Rectal smooth muscle tissue (tissue), 1 donor: ENCODE measurements at regions not wholly inside any gene's neighbourhood (a gene's known extent, or its start where the extent isn't known, plus 50 kb on each side); places are given as distances from the start of the nearest gene placed in this dataset.
A peak's percentile ranks its signal among the peaks of the same experiment; 100 is the strongest.
"Not testable (repeated sequence)": the region's sequence is repeated elsewhere in the genome, so short reads cannot be mapped to it uniquely, and the experiment has no call there.

Experiments used
- H3K27ac ChIP-seq: one replicate; pipeline ENCODE4 v1.7.0; 2013; ENCODE audit warnings: low read depth, low read length, inconsistent platforms
- H3K27me3 ChIP-seq: one replicate; pipeline ENCODE4 v1.7.0; 2013; ENCODE audit warnings: low read length; ENCODE audit not compliant: control insufficient read depth, insufficient read depth
- H3K36me3 ChIP-seq: one replicate; pipeline ENCODE4 v1.7.0; 2013; ENCODE audit warnings: low read length; ENCODE audit not compliant: control insufficient read depth, insufficient read depth
- H3K4me1 ChIP-seq: one replicate; pipeline ENCODE4 v1.7.0; 2013; ENCODE audit warnings: low read length; ENCODE audit not compliant: control insufficient read depth, insufficient read depth
- H3K4me3 ChIP-seq: one replicate; pipeline ENCODE4 v1.7.0; 2013; ENCODE audit warnings: low read length
- H3K9ac ChIP-seq: one replicate; pipeline ENCODE4 v1.7.0; 2013; ENCODE audit warnings: low read length

- no peak overlapping the region for H3K27ac ChIP-seq
- H3K27me3 ChIP-seq, result no peaks in the 10 kb centered on the region
- no peak overlapping the region for H3K9ac ChIP-seq
- H3K36me3 ChIP-seq, result no peaks in the 10 kb centered on the region
- H3K4me1 ChIP-seq, result no peaks in the 10 kb centered on the region
- no peak overlapping the region for H3K4me3 ChIP-seq
These were observed 478.8 kb upstream of the HSF2 start for GRCh38 chr6:121920616-121921015.

GRCh38 chr6:121925024-121925423, 474.4 kb upstream of the HSF2 start:
- Histone ChIP-seq H3K36me3 (no peaks in the 10 kb centered on the region), H3K9ac (no peak overlapping the region), H3K4me1 (no peaks in the 10 kb centered on the region), H3K27ac (no peak overlapping the region), H3K27me3 (no peaks in the 10 kb centered on the region), H3K4me3 (no peak overlapping the region)

- H3K27ac ChIP-seq, result no peak overlapping the region
- no peak overlapping the region for H3K9ac ChIP-seq
These were observed 473.8 kb upstream of the HSF2 start for GRCh38 chr6:121925534-121926255.

GRCh38 chr6:121929301-121929700, 470.2 kb upstream of the HSF2 start:
- Histone ChIP-seq H3K27ac (no peak overlapping the region), H3K36me3 (no peaks in the 10 kb centered on the region), H3K4me3 (no peak overlapping the region), H3K4me1 (no peaks in the 10 kb centered on the region), H3K27me3 (no peaks in the 10 kb centered on the region), H3K9ac (no peak overlapping the region)

More at GRCh38 chr6:121925534-121926255, 473.8 kb upstream of the HSF2 start:
- H3K4me3 ChIP-seq, result no peak overlapping the region
- no peaks in the 10 kb centered on the region for H3K27me3 ChIP-seq
- H3K36me3 ChIP-seq, result no peaks in the 10 kb centered on the region
- no peaks in the 10 kb centered on the region for H3K4me1 ChIP-seq

- H3K4me3 ChIP-seq, result no peak overlapping the region
- H3K27ac ChIP-seq, result no peak overlapping the region
- H3K9ac ChIP-seq, result no peak overlapping the region
- H3K36me3 ChIP-seq, result no peaks in the 10 kb centered on the region
- no peaks in the 10 kb centered on the region for H3K4me1 ChIP-seq
- no peaks in the 10 kb centered on the region for H3K27me3 ChIP-seq
These were observed 467.1 kb upstream of the HSF2 start for GRCh38 chr6:121932076-121932991.

- Histone ChIP-seq H3K9ac (no peak overlapping the region), H3K4me1 (no peaks in the 10 kb centered on the region), H3K27ac (no peak overlapping the region), H3K4me3 (no peak overlapping the region), H3K36me3 (no peaks in the 10 kb centered on the region), H3K27me3 (no peaks in the 10 kb centered on the region)
These were observed 465.0 kb upstream of the HSF2 start for GRCh38 chr6:121934451-121934850.

- H3K27me3 ChIP-seq, result no peaks in the 10 kb centered on the region
- no peaks in the 10 kb centered on the region for H3K4me1 ChIP-seq
- H3K4me3 ChIP-seq, result no peak overlapping the region
- H3K36me3 ChIP-seq, result no peaks in the 10 kb centered on the region
- no peak overlapping the region for H3K9ac ChIP-seq
- H3K27ac ChIP-seq, result no peak overlapping the region
These were observed 458.7 kb upstream of the HSF2 start for GRCh38 chr6:121940728-121941127.

GRCh38 chr6:121944354-121944753, 455.1 kb upstream of the HSF2 start:
- Histone ChIP-seq H3K9ac (no peak overlapping the region), H3K27ac (no peak overlapping the region), H3K4me3 (no peak overlapping the region), H3K27me3 (no peaks in the 10 kb centered on the region), H3K4me1 (no peaks in the 10 kb centered on the region), H3K36me3 (no peaks in the 10 kb centered on the region)

- Histone ChIP-seq H3K36me3 (no peaks in the 10 kb centered on the region), H3K4me1 (peaks cover 3% of the 10 kb centered on the region), H3K27me3 (no peaks in the 10 kb centered on the region), H3K4me3 (no peak overlapping the region), H3K27ac (peak overlapping the region; percentile 14), H3K9ac (no peak overlapping the region)
These were observed 448.3 kb upstream of the HSF2 start for GRCh38 chr6:121951123-121951522.

GRCh38 chr6:121951918-121952379, 447.5 kb upstream of the HSF2 start:
- H3K27me3 ChIP-seq, result no peaks in the 10 kb centered on the region
- peak overlapping the region; percentile 14 for H3K27ac ChIP-seq
- H3K36me3 ChIP-seq, result no peaks in the 10 kb centered on the region
- no peak overlapping the region for H3K4me3 ChIP-seq
- H3K4me1 ChIP-seq, result peaks cover 3% of the 10 kb centered on the region
- no peak overlapping the region for H3K9ac ChIP-seq

GRCh38 chr6:121955401-121955800, 444.1 kb upstream of the HSF2 start:
- H3K27me3 ChIP-seq, H3K4me3 ChIP-seq, H3K36me3 ChIP-seq, H3K4me1 ChIP-seq, H3K9ac ChIP-seq, H3K27ac ChIP-seq: not testable (repeated sequence)

GRCh38 chr6:121956782-121957181, 442.7 kb upstream of the HSF2 start:
- Histone ChIP-seq H3K9ac (no peak overlapping the region), H3K4me3 (no peak overlapping the region), H3K4me1 (no peaks in the 10 kb centered on the region), H3K27ac (no peak overlapping the region), H3K36me3 (no peaks in the 10 kb centered on the region), H3K27me3 (no peaks in the 10 kb centered on the region)
